GM12874 (cell line): ENCODE measurements at regions not wholly inside any gene's neighbourhood (a gene's known extent, or its start where the extent isn't known, plus 50 kb on each side); places are given as distances from the start of the nearest gene placed in this dataset.

Experiments used
- CTCF ChIP-seq: IDR thresholded peaks from 2 replicates; pipeline ENCODE4 v1.5.1; 2011; ENCODE audit warnings: low read depth, mild to moderate bottlenecking, control low read depth, low read length, moderate library complexity; ENCODE audit not compliant: insufficient read depth

GRCh38 chrY:18909846-18910245, 136.3 kb upstream of the HSFY2 start:
- no peak for TF ChIP-seq CTCF

GRCh38 chrY:18904296-18904695, 130.8 kb upstream of the HSFY2 start:
- TF ChIP-seq CTCF = no peak

GRCh38 chrY:18891994-18892393, 118.5 kb upstream of the HSFY2 start:
- no peak for TF ChIP-seq CTCF

- TF ChIP-seq CTCF = no peak
Measured at GRCh38 chrY:18889548-18889947, 116.0 kb upstream of the HSFY2 start.

- no peak for TF ChIP-seq CTCF
Measured at GRCh38 chrY:18884748-18885147, 111.2 kb upstream of the HSFY2 start.
